Prostate gland (tissue), 2 donors: ENCODE measurements at regions not wholly inside any gene's neighbourhood (a gene's known extent, or its start where the extent isn't known, plus 50 kb on each side); places are given as distances from the start of the nearest gene placed in this dataset.
A peak's percentile ranks its signal among the peaks of the same experiment; 100 is the strongest.

Experiments used
- CTCF ChIP-seq, 4 experiments: fragments of 200-600 bp in 2 of 4; fragments of 450-650 bp in 2 of 4; sonication (generic) in 2 of 4; IDR thresholded peaks; 1 replicate in 3 of 4; 2 replicates in 1 of 4; pipeline ENCODE4 v1.5.1; 2016 to 2019; ENCODE audit warnings: antibody characterized with exemption in 4 of 4, mild to moderate bottlenecking in 2 of 4, moderate library complexity in 2 of 4
- POLR2AphosphoS5 ChIP-seq: sonication (generic); formaldehyde crosslinking; IDR thresholded peaks from one replicate; pipeline ENCODE4 v1.6.1; 2017; ENCODE audit warnings: antibody characterized with exemption

- peak in 3 of 4 experiments; percentile 40 to 49 (median 45) for TF ChIP-seq CTCF (IDR thresholded peaks at IDR 0.05)
- no peak for TF ChIP-seq POLR2AphosphoS5
Observed at GRCh38 chr9:25964239-25964638, 286.0 kb upstream of the TUSC1 start.
